HG03196 (cell line): ENCODE measurements at regions not wholly inside any gene's neighbourhood (a gene's known extent, or its start where the extent isn't known, plus 50 kb on each side); places are given as distances from the start of the nearest gene placed in this dataset.
"Not testable (repeated sequence)": the region's sequence is repeated elsewhere in the genome, so short reads cannot be mapped to it uniquely, and the experiment has no call there.

Experiments used
- ATAC-seq: cut with Tn5 transposase; IDR thresholded peaks from one replicate; pipeline ENCODE4 v1.9.1; 2021; ENCODE audit not compliant: unreplicated experiment

GRCh38 chr13:73160371-73161031 lies 101.7 kb downstream of the KLF5 start:
- ATAC-seq = not testable (repeated sequence)

GRCh38 chr13:73158851-73159250 lies 100.0 kb downstream of the KLF5 start:
- ATAC-seq = no peak

- ATAC-seq = no peak
These were observed 98.2 kb downstream of the KLF5 start for GRCh38 chr13:73157031-73157430.

DNA sequence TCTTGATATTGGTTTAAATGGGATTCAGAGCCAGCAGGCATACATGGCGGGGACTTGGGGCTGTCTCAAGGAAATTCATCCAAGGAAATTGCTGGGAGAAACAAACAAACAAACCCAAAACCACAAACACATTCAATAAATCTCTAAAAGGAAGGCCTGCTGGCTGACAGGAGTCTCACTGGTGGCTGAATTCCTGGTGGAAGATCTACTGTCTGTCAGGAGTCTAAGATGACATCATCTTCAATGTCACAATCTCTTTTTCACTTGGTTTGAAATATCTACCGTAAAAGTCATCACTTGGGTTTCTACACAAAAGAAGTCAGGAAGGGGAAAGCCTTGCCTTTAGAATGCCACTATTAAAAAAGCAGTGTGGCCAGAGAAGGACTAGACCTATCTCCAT lies 87.9 kb downstream of the KLF5 start:
- no peak for ATAC-seq

DNA sequence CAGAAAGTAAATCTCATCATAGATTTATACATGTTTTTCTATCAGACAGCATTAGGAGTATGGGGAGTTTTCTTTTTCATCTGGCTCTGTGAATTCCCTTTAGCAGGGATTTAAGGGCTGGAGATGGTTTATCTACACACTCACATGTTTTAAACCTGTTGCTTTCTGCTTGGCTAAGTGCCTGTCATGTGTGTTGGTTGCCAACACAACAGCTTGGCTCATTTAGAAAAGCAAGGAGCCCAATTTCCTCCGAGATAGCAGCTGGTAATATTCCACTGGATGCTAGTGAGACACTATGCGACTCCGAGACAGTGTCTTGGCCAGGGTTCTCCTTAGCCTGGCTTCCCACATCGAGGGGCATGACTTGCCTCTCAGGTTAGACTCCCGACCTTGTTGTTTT lies 83.3 kb downstream of the KLF5 start:
- no peak for ATAC-seq

DNA sequence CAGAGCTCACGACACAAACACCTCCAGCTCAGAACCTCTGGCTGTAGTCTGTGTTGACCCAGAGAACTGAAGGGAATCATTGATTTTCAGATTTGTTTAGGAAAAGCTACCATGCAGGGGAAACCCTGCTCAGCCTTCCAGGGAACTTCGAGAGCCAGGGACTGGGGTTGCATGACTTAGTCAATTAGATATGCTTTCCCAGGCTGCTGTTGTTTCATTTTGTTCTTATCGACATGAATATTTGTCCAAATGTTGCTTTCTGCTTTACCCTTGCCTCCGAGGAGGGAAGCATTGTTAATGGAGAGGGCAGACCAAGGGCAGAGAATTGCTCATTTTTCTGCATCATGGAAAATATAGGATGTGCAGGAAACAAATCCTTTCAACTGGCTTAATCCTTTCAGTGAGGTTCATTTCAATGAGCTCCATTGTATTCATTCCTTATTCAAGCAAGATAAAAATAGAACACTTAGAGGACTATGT lies 82.5 kb downstream of the KLF5 start:
- ATAC-seq = no peak

GRCh38 chr13:73140801-73141200 lies 82.0 kb downstream of the KLF5 start:
- no peak for ATAC-seq

GRCh38 chr13:73138638-73139491 lies 80.1 kb downstream of the KLF5 start:
- ATAC-seq = no peak

DNA sequence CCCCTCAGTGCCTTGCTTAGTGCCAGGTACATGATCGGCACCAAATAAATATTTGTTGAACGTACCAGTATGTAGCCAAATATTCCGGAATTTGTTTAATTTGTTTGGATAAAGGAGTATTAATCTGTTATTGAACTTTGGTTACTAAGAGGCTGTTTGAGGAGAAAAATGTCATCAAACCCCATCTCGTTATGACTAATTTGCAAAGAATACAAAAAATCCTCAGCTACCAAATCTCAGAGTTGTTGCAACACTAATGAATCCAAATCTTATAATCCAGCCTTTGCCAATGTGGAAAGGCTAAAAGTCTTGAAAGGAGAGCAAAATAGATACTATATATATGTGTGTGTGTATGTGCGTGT lies 79.5 kb downstream of the KLF5 start:
- no peak for ATAC-seq

- no peak for ATAC-seq
These were observed 78.0 kb downstream of the KLF5 start for GRCh38 chr13:73136776-73137175.

DNA sequence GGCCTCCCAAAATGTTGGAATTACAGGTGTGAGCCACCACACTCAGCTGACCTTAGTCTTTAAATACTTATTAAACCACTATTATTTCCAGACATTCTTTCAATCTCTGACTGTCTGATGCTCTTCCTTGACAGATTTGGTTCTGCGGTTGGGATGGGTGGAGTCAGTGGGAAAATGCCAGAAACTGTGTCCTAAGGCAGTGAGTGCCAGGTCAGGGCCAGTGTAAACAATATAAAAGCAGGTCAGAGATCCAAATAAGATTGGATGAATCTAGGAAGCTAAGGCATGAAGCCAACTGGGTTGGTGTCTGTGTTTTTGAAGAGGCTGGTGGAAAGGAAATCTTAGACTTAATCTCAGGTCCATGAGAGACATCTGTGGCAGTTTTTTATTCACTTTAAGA lies 74.7 kb downstream of the KLF5 start:
- no peak for ATAC-seq

DNA sequence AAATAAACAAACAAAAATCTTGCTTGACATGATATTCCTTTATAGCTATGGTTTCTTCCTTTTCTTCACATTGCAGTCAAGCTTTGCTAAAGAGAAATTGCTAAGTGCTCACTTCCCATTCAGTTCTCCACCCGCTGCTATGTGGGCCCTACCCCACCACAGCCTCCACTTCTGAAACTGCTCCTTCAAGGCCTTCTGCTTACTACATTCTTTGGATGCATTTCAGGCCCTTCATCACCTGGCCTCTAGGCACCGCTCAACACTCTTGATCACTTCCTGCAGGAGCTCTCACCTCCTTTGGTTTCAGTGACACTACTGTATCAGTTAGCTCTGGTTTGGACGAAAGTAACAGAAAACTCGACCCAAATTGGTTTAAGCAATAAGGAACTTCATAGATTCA lies 72.4 kb downstream of the KLF5 start:
- ATAC-seq = no peak

DNA sequence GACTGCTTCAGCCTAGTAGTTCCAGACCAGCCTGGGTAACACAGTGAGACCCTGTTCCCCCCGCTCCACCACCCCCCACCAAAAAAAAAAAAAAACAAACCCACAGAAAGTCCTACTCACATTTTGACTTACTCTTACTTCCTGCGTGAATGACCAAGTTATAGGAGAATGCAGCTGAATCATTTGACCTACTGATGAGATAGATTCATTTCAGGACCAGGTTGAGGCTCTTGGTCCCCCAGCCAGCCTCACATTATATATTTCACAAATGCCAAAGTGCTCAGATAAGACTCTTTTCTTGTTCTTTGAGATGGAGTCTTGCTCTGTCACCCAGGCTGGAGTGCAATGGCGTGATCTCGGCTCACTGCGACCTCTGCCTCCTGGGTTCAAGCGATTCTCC lies 70.2 kb downstream of the KLF5 start:
- ATAC-seq = no peak
